AG20443 (cell line): ENCODE measurements at regions not wholly inside any gene's neighbourhood (a gene's known extent, or its start where the extent isn't known, plus 50 kb on each side); places are given as distances from the start of the nearest gene placed in this dataset.
"Not testable (repeated sequence)": the region's sequence is repeated elsewhere in the genome, so short reads cannot be mapped to it uniquely, and the experiment has no call there.

ENCODE experiments used
- DNase-seq: peaks from one replicate; pipeline ENCODE4 v3.0.0; 2012; ENCODE audit warnings: low spot score, mixed read lengths

- no peak for DNase-seq
Observed at GRCh38 chr12:126907900-126908764, 1358.8 kb upstream of the TMEM132C start.

GRCh38 chr12:126908765-126909142 lies 1358.2 kb upstream of the TMEM132C start:
- no peak for DNase-seq

- DNase-seq = no peak
Observed at GRCh38 chr12:126910570-126910969, 1356.4 kb upstream of the TMEM132C start.

- DNase-seq = no peak
Observed at GRCh38 chr12:126912111-126912510, 1354.9 kb upstream of the TMEM132C start.

- no peak for DNase-seq
Observed at GRCh38 chr12:126914170-126914793, 1352.7 kb upstream of the TMEM132C start.

- DNase-seq = no peak
Observed at GRCh38 chr12:126915309-126915708, 1351.7 kb upstream of the TMEM132C start.

GRCh38 chr12:126926023-126926594 lies 1340.9 kb upstream of the TMEM132C start:
- DNase-seq = no peak

GRCh38 chr12:126930234-126930633 lies 1336.7 kb upstream of the TMEM132C start:
- no peak for DNase-seq

GRCh38 chr12:126932156-126932555 lies 1334.8 kb upstream of the TMEM132C start:
- no peak for DNase-seq

- no peak for DNase-seq
Observed at GRCh38 chr12:126935435-126935834, 1331.5 kb upstream of the TMEM132C start.

- no peak for DNase-seq
Observed at GRCh38 chr12:126936181-126936851, 1330.7 kb upstream of the TMEM132C start.

- DNase-seq = no peak
Observed at GRCh38 chr12:126937431-126937830, 1329.5 kb upstream of the TMEM132C start.

GRCh38 chr12:126944684-126945083 lies 1322.3 kb upstream of the TMEM132C start:
- DNase-seq = no peak

GRCh38 chr12:126946958-126947357 lies 1320.0 kb upstream of the TMEM132C start:
- not testable (repeated sequence) for DNase-seq

GRCh38 chr12:126949558-126949957 lies 1317.4 kb upstream of the TMEM132C start:
- no peak for DNase-seq

GRCh38 chr12:126950266-126950665 lies 1316.7 kb upstream of the TMEM132C start:
- no peak for DNase-seq

- no peak for DNase-seq
Observed at GRCh38 chr12:126952096-126953007, 1314.6 kb upstream of the TMEM132C start.

GRCh38 chr12:126953365-126953889 lies 1313.5 kb upstream of the TMEM132C start:
- DNase-seq = no peak

GRCh38 chr12:126960221-126960620 lies 1306.7 kb upstream of the TMEM132C start:
- DNase-seq = no peak

- DNase-seq = no peak
Observed at GRCh38 chr12:126960709-126961108, 1306.3 kb upstream of the TMEM132C start.

GRCh38 chr12:126963825-126964224 lies 1303.1 kb upstream of the TMEM132C start:
- no peak for DNase-seq
